ENCODE measurements at regions not wholly inside any gene's neighbourhood (a gene's known extent, or its start where the extent isn't known, plus 50 kb on each side); places are given as distances from the start of the nearest gene placed in this dataset.

GRCh38 chr2:62287899-62288880 is 92.3 kb downstream of the B3GNT2 start:
- no peak for TF ChIP-seq CTCF (IDR thresholded peaks at IDR 0.05; ENCODE audit: insufficient read depth, low read depth, low read length, missing control alignments)
- H3K4me3 ChIP-seq (ENCODE audit: low read length) = no peak overlapping the region
- peak; percentile 92 for DNase-seq (ENCODE audit: low read depth)

DNA sequence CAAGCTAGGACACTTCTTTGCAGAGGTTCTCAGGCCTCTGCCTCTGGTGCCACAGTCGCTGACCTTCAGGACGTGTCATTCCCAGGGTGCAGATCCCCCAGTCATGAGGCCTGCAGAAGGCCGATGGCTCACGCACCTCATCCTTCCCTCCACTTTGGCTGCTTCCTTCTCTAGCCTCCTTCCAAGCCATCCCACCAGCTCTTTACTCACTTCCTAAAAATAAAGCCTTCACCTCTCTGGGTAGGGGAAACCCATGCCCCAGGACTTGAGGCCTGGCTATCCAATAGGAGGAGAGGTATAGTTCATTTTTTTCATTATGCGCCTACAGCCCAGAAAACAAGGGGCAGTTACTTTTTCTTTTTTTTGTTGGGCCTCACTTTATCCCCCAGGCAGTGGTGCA is 91.4 kb downstream of the B3GNT2 start:
- TF ChIP-seq CTCF (IDR thresholded peaks at IDR 0.05; ENCODE audit: insufficient read depth, low read depth, low read length, missing control alignments) = no peak
- DNase-seq (ENCODE audit: low read depth) = no peak
- H3K4me3 ChIP-seq (ENCODE audit: low read length) = no peak overlapping the region

GRCh38 chr2:62286089-62286785 is 90.3 kb downstream of the B3GNT2 start:
- H3K4me3 ChIP-seq (ENCODE audit: low read length) = no peak overlapping the region
- no peak for TF ChIP-seq CTCF (IDR thresholded peaks at IDR 0.05; ENCODE audit: insufficient read depth, low read depth, low read length, missing control alignments)
- DNase-seq (ENCODE audit: low read depth) = no peak

- TF ChIP-seq CTCF (IDR thresholded peaks at IDR 0.05; ENCODE audit: insufficient read depth, low read depth, low read length, missing control alignments) = no peak
- no peak for DNase-seq (ENCODE audit: low read depth)
Observed at GRCh38 chr2:62284980-62285379, 89.1 kb downstream of the B3GNT2 start.

DNA sequence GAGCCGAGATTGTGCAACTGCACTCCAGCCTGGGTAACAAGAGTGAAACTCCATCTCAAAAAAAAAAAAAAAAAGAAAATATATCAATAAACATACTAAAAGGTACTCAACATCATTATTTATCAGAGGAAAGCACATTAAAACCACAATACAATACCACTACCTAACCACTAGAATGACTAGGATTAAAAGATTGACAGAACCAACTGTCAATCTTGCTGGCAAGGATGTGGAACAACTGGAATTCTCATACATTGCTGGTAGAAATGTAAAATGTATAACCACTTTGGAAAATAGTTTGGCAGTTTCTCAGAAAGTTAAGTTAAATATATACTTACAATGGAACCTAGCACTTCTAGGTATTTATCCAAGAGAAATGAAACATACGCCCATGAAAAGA is 88.6 kb downstream of the B3GNT2 start:
- TF ChIP-seq CTCF (IDR thresholded peaks at IDR 0.05; ENCODE audit: insufficient read depth, low read depth, low read length, missing control alignments) = no peak
- H3K4me3 ChIP-seq (ENCODE audit: low read length) = no peak overlapping the region
- DNase-seq (ENCODE audit: low read depth) = no peak

More at GRCh38 chr2:62284980-62285379, 89.1 kb downstream of the B3GNT2 start:
- no peak overlapping the region for H3K4me3 ChIP-seq (ENCODE audit: low read length)

DNA sequence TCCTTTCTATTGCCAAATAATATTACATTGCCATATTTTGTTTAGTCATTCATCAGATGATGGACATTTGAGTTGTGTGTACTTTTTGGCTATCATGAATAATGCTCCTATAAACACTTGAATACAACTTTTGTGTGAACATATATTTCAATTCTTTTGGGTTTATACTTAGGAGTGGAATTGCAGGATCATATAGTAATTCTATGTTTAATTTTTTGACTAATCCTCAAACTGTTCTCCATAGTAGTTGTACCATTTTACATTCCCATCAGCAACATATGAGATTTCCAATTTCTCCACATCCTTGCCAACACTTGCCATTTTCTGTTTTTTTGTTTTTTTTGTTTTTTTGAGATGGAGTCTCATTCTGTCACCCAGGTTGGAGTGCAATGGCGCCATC is 87.2 kb downstream of the B3GNT2 start:
- no peak for DNase-seq (ENCODE audit: low read depth)
- TF ChIP-seq CTCF (IDR thresholded peaks at IDR 0.05; ENCODE audit: insufficient read depth, low read depth, low read length, missing control alignments) = no peak
- H3K4me3 ChIP-seq (ENCODE audit: low read length) = no peak overlapping the region
